ENCODE measurements at regions not wholly inside any gene's neighbourhood (a gene's known extent, or its start where the extent isn't known, plus 50 kb on each side); places are given as distances from the start of the nearest gene placed in this dataset.

GRCh38 chr4:54840430-54840829, 182.7 kb downstream of the KIT start:
- H2BK120ac ChIP-seq (ENCODE audit: low read depth, low read length, poor library complexity, severe bottlenecking) = no peak overlapping the region
- no peaks in the 10 kb centered on the region for H3K23me2 ChIP-seq (ENCODE audit: insufficient read length, low read depth, low read length, poor library complexity, severe bottlenecking)
- H3K9ac ChIP-seq (ENCODE audit: extremely low read depth, insufficient read length, low read length) = no peak overlapping the region
- no peaks in the 10 kb centered on the region for H3K27me3 ChIP-seq (ENCODE audit: insufficient read depth, low read length)
- no peak overlapping the region for H4K91ac ChIP-seq (ENCODE audit: insufficient read length, low read depth, low read length)
- H3K23ac ChIP-seq (ENCODE audit: insufficient read length, low read depth, low read length) = no peak overlapping the region
- no peak for DNase-seq
- no peak overlapping the region for H3K18ac ChIP-seq (ENCODE audit: insufficient read length, low read depth, low read length)
- no peak overlapping the region for H4K8ac ChIP-seq (replicated peaks; ENCODE audit: insufficient read length, low read depth, low read length)
- no peak overlapping the region for H2BK12ac ChIP-seq (ENCODE audit: insufficient read length, low read depth, low read length)
- no peaks in the 10 kb centered on the region for H3K9me3 Mint-ChIP-seq
- no peak overlapping the region for H2BK15ac ChIP-seq (ENCODE audit: low read depth, low read length)
- H4K20me1 ChIP-seq (ENCODE audit: control insufficient read depth, insufficient read depth, insufficient read length) = no peaks in the 10 kb centered on the region
- H3K27me3 Mint-ChIP-seq (ENCODE audit: low read depth) = no peaks in the 10 kb centered on the region
- H3K9me3 ChIP-seq (ENCODE audit: control insufficient read depth, low read depth, low read length) = no peaks in the 10 kb centered on the region
- H3K36me3 Mint-ChIP-seq (ENCODE audit: insufficient read depth in 1 of 3, low read depth in 3 of 3) = no peaks in the 10 kb centered on the region
- H4K5ac ChIP-seq (ENCODE audit: insufficient read length, low read depth, low read length) = no peak overlapping the region
- no CpG with 5 or more reads among the region's 2 CpGs for WGBS (ENCODE audit: extremely low coverage, insufficient read length, low lambda C conversion rate)
- no peak overlapping the region for H2BK5ac ChIP-seq (ENCODE audit: insufficient read length, low read length)
- no peak overlapping the region for H3K27ac Mint-ChIP-seq
- no peak for TF ChIP-seq CTCF (conservative IDR thresholded peaks at IDR 0.05)
- H2AFZ ChIP-seq (ENCODE audit: low read length) = no peak overlapping the region
- no peak overlapping the region for H3K14ac ChIP-seq (ENCODE audit: insufficient read depth, low read length)
- H3K27ac ChIP-seq (ENCODE audit: insufficient read length, low read depth, low read length) = no peak overlapping the region
- H2AK5ac ChIP-seq (ENCODE audit: insufficient read length, low read length) = no peak overlapping the region
- H3K79me2 ChIP-seq (ENCODE audit: insufficient read depth, low read length) = no peaks in the 10 kb centered on the region
- H3K4me2 ChIP-seq (ENCODE audit: insufficient read depth, insufficient read length, low read length) = no peak overlapping the region
- H3K4me1 Mint-ChIP-seq = no peaks in the 10 kb centered on the region
- no peak overlapping the region for H3K4ac ChIP-seq (ENCODE audit: low read depth, low read length)
- no peak overlapping the region for H2BK20ac ChIP-seq (ENCODE audit: low read depth, low read length, poor library complexity, severe bottlenecking)
- no peak overlapping the region for H3K56ac ChIP-seq (ENCODE audit: insufficient read length, low read depth, low read length)
- no peaks in the 10 kb centered on the region for H3K79me1 ChIP-seq (ENCODE audit: insufficient read depth, low read depth, low read length, poor library complexity, severe bottlenecking)
- no peaks in the 10 kb centered on the region for H3K4me1 ChIP-seq (ENCODE audit: insufficient read depth, low read length)
- H3K4me3 Mint-ChIP-seq = no peak overlapping the region
- H3T11ph ChIP-seq (ENCODE audit: low read length) = no peak overlapping the region
